ENCODE measurements at regions not wholly inside any gene's neighbourhood (a gene's known extent, or its start where the extent isn't known, plus 50 kb on each side); places are given as distances from the start of the nearest gene placed in this dataset.
"Not testable (repeated sequence)": the region's sequence is repeated elsewhere in the genome, so short reads cannot be mapped to it uniquely, and the experiment has no call there.

DNA sequence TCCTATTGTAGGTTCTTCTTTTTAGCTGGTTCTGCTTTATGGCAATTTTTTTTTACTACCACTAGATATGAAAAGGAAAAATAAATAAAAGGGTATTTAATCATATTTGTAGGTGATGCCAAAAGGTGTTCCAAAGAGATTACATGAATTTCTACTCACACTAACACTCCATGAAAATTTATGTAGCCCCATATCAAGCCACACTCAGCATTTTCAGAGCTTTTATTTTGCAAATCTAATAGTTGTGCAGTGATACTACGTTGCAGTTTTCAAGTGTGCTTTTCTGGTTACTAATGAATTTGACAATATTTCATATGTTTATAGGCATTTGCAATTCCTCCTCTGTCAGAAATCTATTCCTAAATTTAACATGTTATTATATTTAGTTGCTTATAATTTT, 363.9 kb upstream of the TMEFF2 start:
- no peak for DNase-seq

DNA sequence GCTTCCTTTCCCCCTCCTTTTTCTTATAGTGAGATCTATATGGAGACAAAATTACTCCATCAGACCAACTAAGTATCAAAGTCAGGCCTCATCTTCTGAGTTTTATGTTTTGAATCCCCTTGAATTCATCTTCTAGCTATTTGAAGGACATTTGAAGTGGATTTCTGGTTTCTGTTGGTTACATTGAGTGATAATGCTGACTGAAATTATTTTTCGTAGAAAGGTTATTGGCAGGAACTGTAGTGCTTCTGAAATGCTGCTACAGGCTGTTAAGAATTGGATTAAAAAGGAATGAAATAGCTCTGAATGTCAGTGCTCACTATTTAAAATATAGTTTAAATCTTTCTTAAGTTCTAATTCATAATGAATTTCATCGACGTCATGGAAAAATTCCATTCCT, 361.0 kb upstream of the TMEFF2 start:
- no peak for DNase-seq

DNA sequence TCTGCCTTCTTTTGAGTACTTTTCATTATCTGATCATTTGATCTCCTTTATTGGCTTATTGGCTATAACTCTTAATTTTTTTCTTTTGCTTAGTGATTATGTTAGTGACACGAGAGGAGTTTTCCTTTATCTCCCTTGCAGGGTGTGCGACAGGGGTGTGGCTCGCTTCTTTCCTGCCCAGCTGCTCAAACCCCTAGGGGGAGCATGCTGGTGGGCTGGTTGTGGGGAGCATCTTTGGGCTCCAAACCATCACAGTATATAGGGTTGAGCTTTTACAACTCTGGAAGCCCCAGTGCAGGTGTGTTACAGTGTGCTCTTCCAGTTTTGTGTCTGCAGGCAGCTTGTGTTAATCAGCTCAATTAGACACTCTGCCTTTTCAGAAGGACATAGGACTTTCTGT, 357.0 kb upstream of the TMEFF2 start:
- no peak for DNase-seq

DNA sequence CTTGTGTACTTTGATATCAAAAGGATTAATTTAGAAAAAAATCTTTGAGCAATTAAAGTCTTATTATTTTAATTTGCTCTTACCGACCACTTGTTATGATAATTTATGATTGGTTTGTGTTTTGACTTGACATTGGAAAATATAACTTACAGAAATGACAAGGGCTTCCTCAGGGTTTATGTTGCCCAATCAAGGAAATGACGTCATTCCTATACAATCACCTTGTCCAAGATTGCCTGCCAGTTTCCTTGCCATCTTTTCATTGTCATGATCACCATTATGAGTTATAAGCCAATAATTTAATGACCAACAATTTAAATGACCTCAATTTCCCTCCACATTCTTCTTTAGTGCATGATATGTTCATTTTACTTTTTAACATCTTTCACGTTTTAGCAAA, 351.8 kb upstream of the TMEFF2 start:
- DNase-seq, result no peak

DNA sequence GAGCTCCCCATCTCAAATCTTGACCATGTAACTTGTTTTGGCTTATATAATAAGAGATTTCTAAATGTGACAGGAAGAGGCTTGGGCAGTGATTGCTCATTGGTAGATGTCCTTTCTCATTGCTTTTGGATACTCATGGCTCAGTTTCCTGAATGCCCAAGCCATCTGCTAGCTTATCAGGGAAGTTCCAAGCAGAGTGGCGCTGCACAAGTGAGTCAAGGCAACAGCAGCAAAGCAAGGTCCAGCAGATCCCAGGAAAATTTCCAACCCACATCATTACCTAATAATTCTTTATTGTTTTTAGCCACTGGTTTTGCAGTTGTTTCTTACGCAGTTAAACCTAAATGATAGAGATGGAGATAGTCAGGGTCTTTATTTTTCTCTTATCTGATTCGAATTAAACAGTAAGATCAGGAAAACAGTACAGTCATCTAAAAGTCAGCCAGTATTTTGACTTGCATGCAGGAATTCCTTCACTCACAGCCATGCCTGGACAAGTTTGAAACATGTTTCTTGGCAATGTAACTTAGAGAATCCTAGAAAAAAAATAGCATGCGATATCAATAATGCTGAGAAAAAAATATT, 349.7 kb upstream of the TMEFF2 start:
- no peak for DNase-seq

DNA sequence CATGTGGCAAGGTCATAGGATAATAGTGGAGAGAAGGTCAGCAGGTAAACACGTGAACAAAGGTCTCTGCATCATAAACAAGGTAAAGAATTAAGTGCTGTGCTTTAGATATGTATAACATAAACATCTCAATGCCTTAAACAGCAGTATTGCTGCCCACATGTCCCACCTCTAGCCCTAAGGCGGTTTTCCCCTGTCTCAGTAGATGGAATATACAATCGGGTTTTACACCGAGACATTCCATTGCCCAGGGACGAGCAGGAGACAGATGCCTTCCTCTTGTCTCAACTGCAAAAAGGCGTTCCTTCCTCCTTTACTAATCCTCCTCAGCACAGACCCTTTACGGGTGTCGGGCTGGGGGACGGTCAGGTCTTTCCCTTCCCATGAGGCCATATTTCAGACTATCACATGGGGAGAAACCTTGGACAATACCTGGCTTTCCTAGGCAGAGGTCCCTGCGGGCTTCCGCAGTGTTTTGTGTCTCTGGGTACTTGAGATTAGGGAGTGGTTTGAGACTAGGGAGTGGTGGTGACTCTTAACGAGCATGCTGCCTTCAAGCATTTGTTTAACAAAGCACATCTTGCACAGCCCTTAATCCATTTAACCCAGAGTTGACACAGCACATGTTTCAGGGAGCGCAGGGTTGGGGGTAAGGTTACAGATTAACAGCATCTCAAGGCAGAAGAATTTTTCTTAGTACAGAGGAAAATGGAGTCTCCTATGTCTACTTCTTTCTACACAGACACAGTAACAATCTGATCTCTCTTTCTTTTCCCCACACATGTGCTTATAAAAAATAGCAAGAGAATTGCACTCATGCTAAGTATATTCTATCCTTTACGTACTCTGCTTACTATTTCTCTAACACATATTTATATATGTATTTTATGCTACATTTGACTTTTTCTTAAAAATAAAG, 347.7 kb upstream of the TMEFF2 start:
- DNase-seq, result peak in 1 of 3 experiments; percentile 2

DNA sequence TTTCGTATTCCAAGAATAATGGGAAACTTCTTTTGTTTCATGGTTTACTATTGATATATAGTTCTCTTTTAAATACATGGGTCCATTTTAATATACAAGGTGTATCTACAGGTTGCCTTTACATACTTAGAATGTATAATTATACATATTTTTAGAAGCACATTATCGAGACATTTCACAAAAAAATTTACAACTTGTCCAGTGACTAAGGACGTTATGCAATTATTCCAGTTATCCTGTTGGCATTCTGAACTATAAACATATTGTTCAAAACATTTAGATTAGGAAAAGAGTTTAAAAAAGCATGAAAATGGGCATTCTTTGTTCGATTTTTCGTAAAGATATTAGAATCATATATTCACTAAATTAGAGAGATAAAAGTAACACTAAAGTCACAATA, 344.6 kb upstream of the TMEFF2 start:
- no peak for DNase-seq

DNA sequence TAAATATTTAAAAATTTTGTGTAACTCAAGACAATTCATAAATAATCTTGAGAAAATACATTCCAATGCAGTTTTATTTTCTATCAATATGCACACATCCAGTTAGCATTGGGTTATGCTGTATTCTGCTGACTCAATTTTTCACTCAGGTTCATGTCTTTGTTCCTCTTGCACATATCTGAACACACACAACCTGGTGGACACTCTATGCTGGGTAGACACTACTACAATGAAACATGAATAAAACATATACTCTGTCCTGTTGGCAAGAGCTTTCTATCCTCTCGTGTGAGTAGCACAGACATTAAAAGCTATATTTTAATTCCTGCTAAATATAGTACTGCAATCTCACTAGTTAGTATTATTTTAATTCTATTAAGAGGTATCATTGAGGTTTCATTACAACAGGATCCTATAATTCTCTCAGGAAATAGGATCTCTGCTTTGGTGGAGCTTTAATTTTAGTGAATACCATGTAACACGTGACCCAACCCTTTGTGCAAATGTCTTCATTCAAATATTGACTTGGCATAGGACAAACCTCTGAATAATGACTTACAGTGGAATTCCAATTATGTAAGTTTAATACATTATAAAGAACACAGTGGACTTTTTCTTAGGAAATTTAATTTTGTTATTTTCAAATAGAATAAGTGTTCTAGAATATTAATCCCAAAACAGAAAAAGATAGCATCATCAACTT, 342.3 kb upstream of the TMEFF2 start:
- no peak for DNase-seq

DNA sequence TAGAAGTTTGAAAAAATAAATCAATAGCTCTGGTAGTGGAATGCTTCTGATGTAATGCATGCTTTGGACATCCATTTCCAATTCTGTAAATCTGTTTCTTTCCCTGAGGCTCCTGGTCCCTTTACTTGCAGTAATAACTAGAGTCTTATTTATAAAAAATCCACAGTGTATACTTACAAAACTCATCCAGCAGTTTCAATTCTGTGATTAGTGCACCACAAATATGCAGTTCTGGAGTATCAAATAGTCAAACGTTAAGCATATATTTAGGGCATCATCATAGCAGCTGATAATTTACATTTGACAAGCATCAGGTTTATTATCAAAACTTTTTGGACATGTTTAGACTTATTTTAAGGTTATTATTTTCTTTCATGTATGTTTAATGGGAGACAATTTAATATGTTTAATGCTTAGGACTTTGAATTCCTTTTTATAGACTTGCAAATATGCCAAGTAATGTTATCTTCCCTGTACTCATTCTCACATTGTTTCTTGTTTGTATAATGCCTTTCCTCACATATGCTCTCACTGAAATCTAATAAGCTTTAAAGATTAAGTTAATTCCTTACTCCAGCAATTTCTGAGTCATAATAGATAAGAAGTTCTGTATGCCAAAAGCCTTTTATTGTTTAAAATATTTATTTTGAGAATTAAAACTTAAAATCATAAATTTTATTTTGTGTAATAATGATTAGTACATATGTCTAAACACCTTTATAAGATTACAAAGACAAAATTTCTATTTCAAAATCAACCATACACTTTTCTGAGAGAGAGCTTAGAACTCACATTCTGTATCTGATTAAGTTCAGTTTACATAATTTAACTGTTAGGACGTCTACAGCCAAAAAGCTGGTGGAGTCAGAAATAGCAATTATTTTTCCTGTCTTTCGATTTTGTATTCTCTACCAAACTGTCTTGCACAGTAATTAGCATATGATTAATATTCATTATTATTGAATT, 341.5 kb upstream of the TMEFF2 start:
- DNase-seq, result no peak

DNA sequence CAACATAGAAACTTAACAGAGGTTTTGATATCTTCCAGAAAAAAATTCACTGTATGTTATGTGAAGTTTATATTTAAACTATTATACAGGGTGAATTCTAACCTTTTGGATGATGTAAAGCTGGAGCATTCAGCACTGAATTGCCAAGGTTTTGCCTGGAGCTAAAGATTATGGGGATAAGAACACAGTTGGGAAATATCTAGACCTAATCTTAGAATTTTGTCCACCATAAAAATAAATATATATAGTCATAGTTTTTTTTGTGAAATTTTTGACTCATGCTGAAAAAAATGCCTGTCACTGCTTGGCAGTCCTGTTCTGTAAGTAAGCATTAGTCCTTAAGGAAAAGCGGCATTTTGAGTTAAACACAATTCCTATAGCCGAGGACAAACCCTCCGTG, 339.3 kb upstream of the TMEFF2 start:
- DNase-seq, result no peak

DNA sequence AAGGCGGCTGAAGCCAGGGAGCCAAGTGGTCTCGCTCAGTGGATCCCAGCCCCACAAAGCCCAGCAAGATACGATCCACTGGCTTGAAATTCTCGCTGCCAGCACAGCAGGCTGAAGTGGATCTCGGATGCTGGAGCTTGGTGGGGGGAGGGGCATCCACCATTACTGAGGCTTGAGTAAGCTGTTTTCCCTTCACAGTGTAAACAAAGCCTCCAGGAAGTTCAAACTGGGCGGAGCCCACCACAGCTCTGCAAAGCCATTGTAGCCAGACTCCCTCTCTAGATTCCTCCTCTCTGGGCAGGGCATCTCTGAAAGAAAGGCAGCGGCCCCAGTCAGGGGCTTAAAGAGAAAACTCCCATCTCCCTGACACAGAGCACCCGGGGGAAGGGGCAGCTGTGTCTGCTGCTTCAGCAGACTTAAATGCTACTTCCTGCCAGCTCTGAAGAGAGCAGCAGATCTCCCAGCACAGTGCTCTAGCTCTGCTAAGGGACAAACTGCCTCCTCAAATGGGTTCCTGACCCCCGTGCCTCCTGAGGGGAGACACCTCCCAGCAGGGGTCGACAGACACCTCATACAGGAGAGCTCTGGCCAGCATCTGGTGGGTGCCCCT, 330.0 kb upstream of the TMEFF2 start:
- DNase-seq, result not testable (repeated sequence)

DNA sequence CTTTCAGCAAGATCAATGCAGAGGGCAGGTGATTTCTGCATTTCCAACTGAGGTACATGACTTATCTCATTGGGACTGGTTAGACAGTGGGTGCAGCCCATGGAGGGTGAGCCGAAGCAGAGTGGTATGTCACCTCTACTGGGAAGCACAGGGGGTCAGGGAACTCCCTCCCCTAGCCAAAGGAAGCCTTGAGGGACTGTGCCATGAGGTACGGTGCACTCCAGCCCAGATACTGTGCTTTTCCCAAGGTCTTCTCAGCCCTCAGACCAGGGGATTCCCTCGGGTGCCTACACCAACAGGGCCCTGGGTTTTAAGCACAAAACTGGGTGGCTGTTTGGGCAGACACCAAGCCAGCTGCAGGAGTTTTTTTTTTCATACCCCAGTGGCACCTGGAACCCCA, 329.5 kb upstream of the TMEFF2 start:
- not testable (repeated sequence) for DNase-seq

DNA sequence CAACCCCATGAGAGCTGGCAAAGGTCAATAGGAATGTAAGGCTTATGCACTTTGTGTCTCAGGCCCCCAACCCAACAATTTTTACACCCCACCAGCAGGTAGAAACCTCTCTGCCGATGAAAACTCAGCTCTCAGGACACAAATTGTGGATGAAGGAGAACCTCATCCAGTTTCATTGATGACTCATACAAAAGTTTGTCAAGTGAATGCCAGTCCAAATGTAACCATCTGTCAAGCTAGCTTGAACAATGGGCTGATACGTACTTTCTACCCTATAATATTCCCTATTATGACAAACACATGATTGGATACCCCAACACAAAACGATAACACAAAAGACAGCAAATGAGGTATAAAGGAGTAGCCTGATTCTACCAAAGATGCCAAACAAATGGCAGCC, 321.2 kb upstream of the TMEFF2 start:
- no peak for DNase-seq

DNA sequence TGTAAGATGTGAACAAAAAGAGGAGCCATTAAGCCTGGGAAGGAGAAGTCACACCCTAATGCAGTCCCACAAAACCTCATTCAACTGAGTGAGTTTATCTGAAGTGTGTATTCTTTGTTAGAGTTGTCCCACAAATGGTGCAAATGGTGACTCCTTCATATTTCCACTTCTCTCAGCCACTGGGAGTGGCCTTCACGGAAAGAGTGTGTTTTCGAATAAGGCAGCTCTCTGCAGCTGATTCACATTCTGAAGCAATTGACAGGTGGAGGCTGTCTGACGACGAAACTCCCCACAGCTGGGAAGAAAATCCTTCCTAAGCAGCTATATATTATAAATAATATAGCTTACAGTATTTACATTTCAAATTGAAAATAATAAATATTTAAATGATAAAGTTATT, 318.8 kb upstream of the TMEFF2 start:
- no peak for DNase-seq

DNA sequence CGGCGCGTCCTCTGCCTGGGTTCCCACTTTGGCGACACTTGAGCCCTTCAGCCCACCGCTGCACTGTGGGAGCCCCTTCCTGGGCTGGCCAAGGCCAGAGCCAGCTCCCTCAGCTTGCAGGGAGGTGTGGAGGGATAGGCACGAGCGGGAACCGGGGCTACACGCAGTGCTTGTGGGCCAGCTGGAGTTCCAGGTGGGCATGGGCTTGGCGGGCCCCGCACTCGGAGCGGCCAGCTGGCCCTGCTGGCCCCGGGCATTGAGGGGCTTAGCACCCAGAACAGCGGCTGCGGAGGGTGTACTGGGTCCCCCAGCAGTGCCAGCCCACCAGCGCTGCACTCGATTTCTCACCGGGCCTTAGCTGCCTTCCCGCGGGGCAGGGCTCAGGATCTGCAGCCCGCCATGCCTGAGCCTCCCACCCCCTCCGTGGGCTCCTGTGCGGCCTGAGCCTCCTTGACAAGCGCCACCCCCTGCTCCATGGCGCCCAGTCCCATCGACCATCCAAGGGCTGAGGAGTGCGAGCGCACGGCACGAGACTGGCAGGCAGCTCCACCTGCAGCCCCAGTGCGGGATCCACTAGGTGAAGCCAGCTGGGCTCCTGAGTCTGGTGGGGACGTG, 313.2 kb upstream of the TMEFF2 start:
- DNase-seq, result not testable (repeated sequence)

DNA sequence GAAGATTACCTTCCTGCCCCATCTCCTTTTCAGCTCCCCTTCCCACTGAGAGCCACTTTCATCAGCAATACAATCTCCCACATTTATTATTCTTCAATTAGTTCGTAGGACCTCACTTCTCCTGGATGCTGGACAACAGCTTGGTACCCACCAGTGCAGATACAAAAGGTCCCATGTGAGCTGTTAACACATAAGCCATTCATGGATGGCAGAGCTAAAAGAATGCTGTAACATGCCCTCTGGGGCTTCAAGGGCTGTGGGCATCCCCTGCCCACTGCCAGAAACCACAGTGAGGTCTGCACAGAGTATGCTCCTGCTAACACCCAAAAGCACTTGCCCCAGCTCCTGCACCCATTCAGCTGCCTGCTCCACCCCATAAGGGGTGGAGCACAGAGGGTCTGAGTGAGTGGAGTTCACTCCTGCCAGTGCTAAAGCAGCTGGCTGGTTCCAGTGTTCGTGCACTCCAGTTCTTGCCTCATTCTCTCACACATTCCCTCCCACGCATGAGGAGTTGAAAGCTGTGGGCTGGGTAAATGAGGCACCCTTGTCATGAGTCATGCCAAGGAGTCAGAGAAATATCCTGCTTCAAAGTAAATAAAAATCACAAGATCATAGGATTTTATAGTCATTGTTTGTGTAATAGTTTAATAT, 305.9 kb upstream of the TMEFF2 start:
- DNase-seq, result no peak

DNA sequence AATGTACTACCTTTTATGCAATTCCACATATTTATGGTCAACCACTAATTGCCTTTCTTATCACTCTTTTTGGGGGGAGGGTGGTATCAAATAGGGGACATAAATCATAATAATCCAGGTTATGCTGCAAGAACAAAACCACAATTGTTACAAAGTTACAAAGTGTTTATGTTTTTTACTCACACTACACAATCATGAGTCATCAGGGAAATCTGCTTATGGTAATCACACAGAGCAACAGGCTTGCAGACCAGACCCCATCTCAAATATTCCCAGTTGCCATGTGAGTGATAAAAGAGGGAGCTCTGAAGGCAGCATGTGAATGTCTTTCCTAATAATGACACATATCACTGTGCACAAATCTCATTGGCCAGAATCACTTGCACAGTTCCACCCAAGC, 304.7 kb upstream of the TMEFF2 start:
- DNase-seq, result no peak

DNA sequence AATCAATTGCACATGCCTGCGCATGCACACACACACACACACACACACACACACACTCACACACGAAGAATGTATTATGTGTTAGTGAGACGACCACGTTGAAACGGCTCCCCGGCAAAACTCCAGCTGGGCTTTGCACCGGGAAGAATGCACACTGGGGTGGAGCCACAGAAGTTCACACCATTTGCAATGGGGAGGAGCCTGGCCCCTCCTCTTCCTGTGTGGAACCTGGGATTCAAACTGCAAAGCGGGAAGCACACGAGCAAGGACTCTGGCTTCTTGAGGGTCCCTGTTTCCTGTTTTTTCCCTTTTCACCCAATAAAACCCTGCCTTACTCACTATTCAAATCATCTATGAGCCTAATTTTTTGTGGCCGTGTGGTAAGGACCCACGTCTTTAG, 304.0 kb upstream of the TMEFF2 start:
- no peak for DNase-seq

DNA sequence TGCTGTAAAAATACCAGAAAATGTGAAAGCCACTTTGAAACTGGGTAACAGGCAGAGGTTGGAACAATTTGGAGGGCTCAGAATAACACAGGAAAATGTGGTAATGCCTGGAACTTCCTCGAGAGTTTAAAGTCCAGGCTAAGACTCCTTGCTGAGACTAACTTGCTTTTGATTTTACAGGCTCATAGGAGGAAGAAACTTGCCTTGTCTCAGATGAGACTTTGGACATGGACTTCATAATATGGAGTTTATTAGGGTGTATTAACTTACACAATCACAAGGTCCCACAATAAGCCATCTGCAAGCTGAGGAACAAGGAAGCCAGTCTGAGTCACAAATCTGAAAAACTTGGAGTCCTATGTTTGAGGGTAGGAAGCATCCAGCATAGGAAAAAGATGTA, 293.4 kb upstream of the TMEFF2 start:
- DNase-seq, result not testable (repeated sequence)

DNA sequence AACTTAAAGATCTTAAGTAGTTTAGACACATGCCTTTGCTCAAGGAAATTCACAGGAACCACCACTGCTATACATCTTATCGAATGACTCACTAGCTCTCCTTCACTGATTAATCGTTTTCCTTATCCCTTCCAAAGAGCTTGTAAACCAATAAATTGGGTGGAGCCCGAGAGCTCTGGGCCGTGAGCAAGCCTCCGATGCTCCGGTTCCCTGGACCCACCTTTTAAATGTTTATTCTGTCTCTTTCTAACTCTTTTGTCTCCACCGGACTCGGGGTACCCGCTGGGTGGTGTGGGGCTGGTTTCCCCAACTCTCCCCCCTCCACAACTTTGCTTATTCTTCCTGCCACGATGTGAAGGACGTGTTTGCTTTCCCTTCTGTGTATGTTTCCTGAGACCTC, 292.9 kb upstream of the TMEFF2 start:
- DNase-seq, result no peak

DNA sequence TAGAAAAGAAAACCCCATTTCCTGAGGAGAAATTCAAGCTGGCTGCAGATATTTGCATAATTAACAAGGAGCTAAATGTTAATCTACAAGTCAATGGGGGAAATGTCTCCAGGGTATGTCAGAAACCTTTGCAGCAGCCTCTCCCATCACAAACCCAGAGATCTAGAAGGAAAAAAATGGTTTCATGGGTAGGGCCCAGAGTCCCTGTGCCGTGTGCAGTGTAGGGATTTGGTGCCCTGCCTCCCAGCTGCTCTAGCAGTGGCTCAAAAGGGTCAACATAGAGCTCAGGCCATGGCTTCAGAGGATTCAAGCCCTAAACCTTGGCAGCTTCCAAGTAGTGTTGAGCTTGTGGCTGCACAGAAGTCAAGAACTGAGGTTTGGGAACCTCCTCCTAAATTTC, 290.2 kb upstream of the TMEFF2 start:
- DNase-seq, result no peak

Data from NCI-H1417 (cell line).